Central memory CD8-positive, alpha-beta T cell (primary cell): ENCODE measurements at regions not wholly inside any gene's neighbourhood (a gene's known extent, or its start where the extent isn't known, plus 50 kb on each side); places are given as distances from the start of the nearest gene placed in this dataset.

Experiments used
- ATAC-seq: fragments of 150-1000 bp; cut with Tn5 transposase; replicated peaks from 2 replicates; pipeline ENCODE4 v1.10.0; 2022; ENCODE audit warnings: mild to moderate bottlenecking, moderate FRiP score, moderate number of reproducible peaks; ENCODE audit not compliant: poor library complexity, severe bottlenecking; ENCODE audit errors: extremely low read depth
- DNase-seq, 2 donors: peaks; one replicate each; pipeline ENCODE4 v3.0.0; 2021; ENCODE audit warnings: low spot score in 2 of 2
- H3K27ac Mint-ChIP-seq: one replicate; pipeline ENCODE4 v1.8.0; 2022; ENCODE audit warnings: low read depth, mild to moderate bottlenecking, moderate library complexity, mixed read lengths
- H3K27me3 Mint-ChIP-seq: one replicate; pipeline ENCODE4 v1.8.0; 2022; ENCODE audit warnings: mixed read lengths
- H3K36me3 Mint-ChIP-seq: one replicate; pipeline ENCODE4 v1.8.0; 2022; ENCODE audit warnings: mild to moderate bottlenecking, moderate library complexity, mixed read lengths; ENCODE audit not compliant: insufficient read depth
- H3K4me1 Mint-ChIP-seq: one replicate; pipeline ENCODE4 v1.8.0; 2022; ENCODE audit warnings: mixed read lengths
- H3K4me3 Mint-ChIP-seq: one replicate; pipeline ENCODE4 v1.8.0; 2022; ENCODE audit warnings: mild to moderate bottlenecking, moderate library complexity, mixed read lengths
- H3K9me3 Mint-ChIP-seq: one replicate; pipeline ENCODE4 v1.8.0; 2022; ENCODE audit warnings: mixed read lengths

DNA sequence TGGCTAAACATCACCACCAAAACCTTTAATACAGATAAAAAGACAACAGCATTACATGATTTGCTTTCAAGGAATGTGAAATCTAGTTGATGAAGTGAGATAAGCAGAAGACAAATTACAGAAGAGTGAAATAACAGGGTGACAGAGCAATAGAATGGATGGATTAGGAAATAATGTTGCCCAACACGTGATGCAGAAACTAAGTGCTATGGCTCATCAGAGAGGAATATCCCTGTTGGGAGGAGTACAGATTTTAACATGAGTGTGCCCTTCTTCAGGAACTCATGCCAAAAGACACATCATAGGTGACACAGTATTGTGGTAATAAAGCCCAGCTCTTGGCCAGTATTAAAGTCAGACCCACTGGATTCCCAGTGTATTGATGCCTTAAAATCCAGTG lies 176.6 kb upstream of the RAG2 start:
- Mint-ChIP-seq H3K9me3 (no peaks in the 10 kb centered on the region), H3K27me3 (peaks cover 41% of the 10 kb centered on the region), H3K4me3 (no peak overlapping the region), H3K4me1 (no peaks in the 10 kb centered on the region), H3K36me3 (no peaks in the 10 kb centered on the region), H3K27ac (no peak overlapping the region)
- DNase-seq (no peak), ATAC-seq (no peak)

DNA sequence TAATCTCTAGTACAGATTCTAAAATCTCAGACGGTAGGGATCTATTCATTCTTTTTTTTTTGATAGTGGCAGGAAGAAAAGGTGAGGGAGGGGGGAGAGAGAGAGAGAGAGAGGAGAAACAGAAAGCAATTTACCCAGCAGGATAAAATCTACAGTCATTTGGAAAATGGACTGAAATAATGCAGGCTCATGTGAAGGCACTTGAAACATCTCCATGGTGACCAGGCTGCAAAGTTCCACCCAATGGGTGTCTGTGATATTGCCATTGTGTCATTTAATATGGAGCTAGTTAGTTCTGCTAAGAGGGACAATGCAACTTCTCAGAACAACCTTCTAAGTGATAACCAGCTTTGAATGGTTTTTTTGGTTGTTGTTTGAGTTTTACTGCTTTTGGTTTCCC lies 165.2 kb upstream of the RAG2 start:
- DNase-seq (no peak), ATAC-seq (no peak)
- Mint-ChIP-seq H3K27me3 (peaks cover 20% of the 10 kb centered on the region), H3K27ac (no peak overlapping the region), H3K4me3 (no peak overlapping the region), H3K9me3 (peaks cover 5% of the 10 kb centered on the region), H3K36me3 (no peaks in the 10 kb centered on the region), H3K4me1 (no peaks in the 10 kb centered on the region)

DNA sequence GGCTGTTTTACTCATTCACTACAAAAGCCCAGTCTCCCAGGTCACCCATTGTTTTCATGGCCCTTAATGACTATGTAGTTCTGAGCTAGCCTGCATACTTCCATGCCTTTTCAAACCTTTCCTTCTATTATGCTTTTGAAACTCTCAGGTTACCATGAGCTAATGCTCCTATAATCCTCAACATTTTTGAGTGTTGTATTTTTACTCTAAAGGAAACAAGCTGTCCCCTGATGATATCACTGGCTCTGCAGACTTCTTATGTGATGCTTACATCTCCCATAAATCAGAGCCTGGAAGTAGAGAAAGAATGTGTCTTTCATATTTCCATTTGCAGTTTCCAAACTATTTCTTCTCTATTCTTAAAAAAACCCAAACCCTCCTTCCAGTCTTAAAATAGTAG lies 159.0 kb upstream of the RAG2 start:
- Mint-ChIP-seq H3K36me3 (no peaks in the 10 kb centered on the region), H3K27me3 (peaks cover 53% of the 10 kb centered on the region), H3K4me1 (no peaks in the 10 kb centered on the region), H3K27ac (no peak overlapping the region), H3K9me3 (peaks cover 5% of the 10 kb centered on the region), H3K4me3 (no peak overlapping the region)
- ATAC-seq (no peak), DNase-seq (no peak)

DNA sequence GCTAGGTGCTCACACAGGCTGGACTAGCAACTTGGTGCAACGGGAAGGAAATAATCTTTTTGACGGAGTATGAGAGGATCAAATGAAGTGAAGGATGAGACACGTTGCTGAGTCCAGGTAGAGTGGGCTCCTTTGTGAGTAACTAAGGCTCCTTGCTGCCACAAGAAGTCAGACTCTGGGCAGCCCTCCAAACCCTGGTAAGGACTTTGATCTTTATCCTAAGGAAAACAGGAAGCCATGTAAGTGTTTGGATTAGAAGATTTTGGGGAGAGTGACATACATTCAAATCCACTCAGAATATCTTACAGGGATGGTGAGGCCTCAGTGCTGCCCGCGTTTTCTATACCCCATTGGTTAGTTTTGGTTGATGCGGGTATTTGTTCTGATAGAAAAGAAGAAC lies 155.9 kb upstream of the RAG2 start:
- no peak for DNase-seq
- no peak for ATAC-seq
- no peaks in the 10 kb centered on the region for H3K4me1 Mint-ChIP-seq
- H3K9me3 Mint-ChIP-seq, result no peaks in the 10 kb centered on the region
- H3K4me3 Mint-ChIP-seq, result no peak overlapping the region
- H3K27me3 Mint-ChIP-seq, result peaks cover 38% of the 10 kb centered on the region
- H3K36me3 Mint-ChIP-seq, result no peaks in the 10 kb centered on the region
- no peak overlapping the region for H3K27ac Mint-ChIP-seq

DNA sequence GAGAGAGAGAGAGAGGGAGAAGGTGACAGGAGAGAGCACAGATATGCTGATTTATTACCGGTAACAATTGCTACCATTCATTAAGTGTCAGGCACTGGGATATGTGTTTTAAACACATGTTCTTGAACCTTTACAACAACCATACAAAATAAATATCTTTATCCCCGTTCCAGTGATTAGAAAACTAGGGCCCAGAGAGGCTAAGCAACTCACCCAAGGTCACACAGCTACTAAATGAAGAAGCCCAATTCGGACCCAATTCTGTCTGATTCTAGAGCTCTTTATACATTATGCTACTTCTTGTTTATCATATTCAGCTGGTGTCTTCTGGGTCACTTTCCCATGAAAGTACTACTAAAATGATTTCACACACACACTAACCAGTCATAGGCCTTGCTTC lies 154.0 kb upstream of the RAG2 start:
- Mint-ChIP-seq H3K27ac (no peak overlapping the region), H3K27me3 (peaks cover 35% of the 10 kb centered on the region), H3K9me3 (no peaks in the 10 kb centered on the region), H3K4me3 (no peak overlapping the region), H3K36me3 (peaks cover under 1% of the 10 kb centered on the region), H3K4me1 (no peaks in the 10 kb centered on the region)
- DNase-seq (no peak), ATAC-seq (no peak)

DNA sequence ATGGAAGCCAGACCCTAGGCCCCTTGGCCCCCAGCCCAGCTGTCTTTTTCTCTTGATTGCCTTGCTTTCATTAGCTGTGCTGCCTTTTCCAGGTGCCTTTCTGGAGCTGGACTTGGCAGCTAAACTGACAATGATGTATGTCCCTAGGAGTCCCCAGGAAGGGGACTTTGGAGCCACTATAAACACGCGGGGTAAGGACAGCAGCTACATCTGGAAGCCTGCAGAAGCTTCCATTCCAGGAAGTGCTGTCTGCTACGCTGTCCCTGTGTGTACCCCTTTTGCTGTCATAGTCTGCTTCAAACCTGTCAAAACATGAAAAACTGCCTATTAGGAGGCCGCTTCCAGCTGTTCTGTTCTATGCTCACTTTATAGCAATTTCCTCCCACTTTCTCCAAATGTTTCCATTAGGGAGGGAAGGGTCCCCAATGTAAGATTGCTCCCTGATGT lies 153.3 kb upstream of the RAG2 start:
- Mint-ChIP-seq H3K9me3 (no peaks in the 10 kb centered on the region), H3K27ac (no peak overlapping the region), H3K4me1 (no peaks in the 10 kb centered on the region), H3K36me3 (peaks cover 2% of the 10 kb centered on the region), H3K4me3 (no peak overlapping the region), H3K27me3 (peaks cover 30% of the 10 kb centered on the region)
- DNase-seq (no peak), ATAC-seq (no peak)

DNA sequence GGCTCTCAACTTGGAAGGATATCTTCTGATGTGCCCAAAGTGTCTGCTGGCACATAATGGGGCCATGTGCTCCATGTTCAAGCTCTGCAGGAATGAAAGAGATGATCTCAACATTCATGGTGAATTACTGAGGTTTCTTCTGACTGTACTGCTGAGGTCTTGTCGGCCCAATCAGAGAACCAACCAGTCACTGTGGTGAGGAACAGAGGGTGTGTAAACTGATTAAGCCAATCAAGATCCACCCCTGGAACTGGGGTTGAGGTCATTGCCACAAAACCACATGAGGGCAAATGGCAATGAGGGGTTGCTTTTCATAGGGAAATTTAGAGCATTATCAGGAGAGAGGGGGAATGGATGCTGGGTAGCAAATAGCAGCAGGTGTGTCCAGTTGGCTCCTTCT lies 152.3 kb upstream of the RAG2 start:
- ATAC-seq, result no peak
- DNase-seq, result no peak

DNA sequence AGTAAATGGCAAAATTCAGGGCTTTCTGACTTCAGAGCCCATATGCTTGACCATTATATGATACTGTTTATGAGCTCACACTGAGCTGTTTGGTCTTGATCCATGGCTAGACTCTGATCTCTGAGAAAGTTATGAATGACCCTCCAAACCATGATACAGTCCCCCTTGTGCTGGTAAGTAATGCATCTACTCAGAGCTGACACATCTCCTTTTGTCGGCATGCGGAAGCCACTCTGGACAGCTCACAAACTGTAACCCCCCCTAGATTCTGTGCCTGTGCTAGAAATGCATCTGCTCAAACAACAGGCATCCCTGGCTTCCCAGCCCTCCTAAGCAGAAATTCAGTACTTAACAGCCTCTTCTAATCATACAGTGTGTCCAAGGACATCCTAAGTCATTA lies 150.8 kb upstream of the RAG2 start:
- DNase-seq (no peak), ATAC-seq (no peak)
- peaks cover 22% of the 10 kb centered on the region for H3K27me3 Mint-ChIP-seq
- no peak overlapping the region for H3K27ac Mint-ChIP-seq
- H3K36me3 Mint-ChIP-seq, result peaks cover 2% of the 10 kb centered on the region
- no peaks in the 10 kb centered on the region for H3K4me1 Mint-ChIP-seq
- no peak overlapping the region for H3K4me3 Mint-ChIP-seq
- no peaks in the 10 kb centered on the region for H3K9me3 Mint-ChIP-seq

More for the DNA sequence above, 152.3 kb upstream of the RAG2 start:
- peaks cover 2% of the 10 kb centered on the region for H3K36me3 Mint-ChIP-seq
- peaks cover 23% of the 10 kb centered on the region for H3K27me3 Mint-ChIP-seq
- no peaks in the 10 kb centered on the region for H3K4me1 Mint-ChIP-seq
- no peak overlapping the region for H3K4me3 Mint-ChIP-seq
- no peaks in the 10 kb centered on the region for H3K9me3 Mint-ChIP-seq
- H3K27ac Mint-ChIP-seq, result no peak overlapping the region

DNA sequence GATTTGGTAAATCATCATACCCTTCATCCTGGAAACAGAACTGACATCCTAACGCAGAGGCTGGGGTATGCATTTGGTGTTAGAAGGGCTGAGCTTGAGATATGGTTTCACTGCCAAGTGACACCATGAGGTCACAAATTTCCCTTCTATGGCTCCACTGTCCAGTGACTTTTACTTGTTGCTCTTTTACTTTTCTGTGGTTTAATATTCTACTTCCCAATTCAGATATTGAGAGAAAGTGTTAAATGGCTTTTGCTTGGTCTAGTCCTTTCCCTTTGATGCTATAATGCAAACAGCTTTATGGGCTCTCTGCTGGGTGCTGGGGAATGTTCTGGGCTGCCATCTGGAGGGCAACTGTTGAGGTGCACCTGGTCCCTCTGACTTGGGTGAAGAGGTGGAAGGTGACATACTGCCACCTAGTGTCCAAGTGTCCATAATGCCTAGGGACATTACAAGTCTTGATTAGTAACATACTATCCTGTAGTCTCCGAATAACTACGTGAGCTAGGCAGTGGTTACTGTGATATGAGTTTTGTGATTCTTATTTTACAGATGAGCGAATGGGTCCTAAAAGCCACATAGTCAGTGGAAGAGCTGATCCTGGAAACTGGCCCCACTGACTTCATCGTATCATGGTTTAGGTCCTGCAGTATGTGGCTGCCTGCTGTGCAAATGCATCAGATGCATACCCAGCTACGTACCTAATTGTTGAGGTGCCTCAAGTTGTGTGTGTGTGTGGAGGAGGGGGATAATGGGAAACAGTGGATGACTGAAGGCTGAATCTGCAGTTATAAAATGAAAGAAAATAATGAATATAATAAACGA lies 149.1 kb upstream of the RAG2 start:
- peaks cover 23% of the 10 kb centered on the region for H3K27me3 Mint-ChIP-seq
- H3K4me3 Mint-ChIP-seq, result no peak overlapping the region
- peaks cover 2% of the 10 kb centered on the region for H3K36me3 Mint-ChIP-seq

DNA sequence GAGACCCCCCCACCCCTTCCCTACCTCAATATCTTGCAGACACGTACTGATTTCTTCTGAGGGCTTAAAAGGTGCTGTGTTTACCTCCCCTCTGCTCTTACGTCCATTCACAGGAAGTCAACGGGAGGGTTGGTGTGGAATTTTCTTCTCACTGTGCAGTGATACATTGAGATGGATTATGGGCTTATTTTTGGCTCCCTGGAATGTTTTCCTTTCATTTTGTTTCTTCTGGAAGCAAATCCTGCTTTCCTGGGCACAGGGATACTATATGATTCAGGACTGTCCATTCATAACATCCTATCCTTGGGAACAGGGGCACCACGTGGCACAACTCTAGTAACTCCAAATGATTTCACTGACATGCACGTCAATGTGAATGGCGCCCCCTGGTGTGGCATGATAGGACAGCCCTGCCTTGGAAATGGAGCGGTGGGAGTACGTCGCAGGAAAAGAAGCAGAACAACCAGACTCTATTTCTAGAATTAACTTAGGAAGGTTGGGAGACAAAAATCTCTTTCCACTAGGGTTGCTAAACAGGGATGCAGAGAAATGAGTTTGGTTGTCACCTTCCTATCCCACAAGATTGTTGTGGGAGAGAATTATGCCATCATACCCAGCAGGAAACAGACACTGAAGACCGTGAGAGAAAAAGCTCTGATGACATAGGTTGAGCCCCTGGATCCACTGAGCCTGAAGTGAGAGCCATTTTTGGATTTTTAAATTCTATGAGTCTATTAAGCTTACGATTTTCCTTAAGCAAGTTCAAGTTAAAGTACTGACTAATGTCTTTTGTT lies 146.5 kb upstream of the RAG2 start:
- no peak for ATAC-seq
- Mint-ChIP-seq H3K4me1 (no peaks in the 10 kb centered on the region), H3K27ac (no peak overlapping the region), H3K27me3 (peaks cover 33% of the 10 kb centered on the region), H3K36me3 (peaks cover 2% of the 10 kb centered on the region), H3K9me3 (no peaks in the 10 kb centered on the region), H3K4me3 (no peak overlapping the region)
- DNase-seq, result peak; percentile 23 to 32

More for the DNA sequence above, 149.1 kb upstream of the RAG2 start:
- H3K27ac Mint-ChIP-seq, result no peak overlapping the region
- H3K4me1 Mint-ChIP-seq, result no peaks in the 10 kb centered on the region
- DNase-seq (peak; percentile 61 to 79), ATAC-seq (peak; percentile 93)
- no peaks in the 10 kb centered on the region for H3K9me3 Mint-ChIP-seq

DNA sequence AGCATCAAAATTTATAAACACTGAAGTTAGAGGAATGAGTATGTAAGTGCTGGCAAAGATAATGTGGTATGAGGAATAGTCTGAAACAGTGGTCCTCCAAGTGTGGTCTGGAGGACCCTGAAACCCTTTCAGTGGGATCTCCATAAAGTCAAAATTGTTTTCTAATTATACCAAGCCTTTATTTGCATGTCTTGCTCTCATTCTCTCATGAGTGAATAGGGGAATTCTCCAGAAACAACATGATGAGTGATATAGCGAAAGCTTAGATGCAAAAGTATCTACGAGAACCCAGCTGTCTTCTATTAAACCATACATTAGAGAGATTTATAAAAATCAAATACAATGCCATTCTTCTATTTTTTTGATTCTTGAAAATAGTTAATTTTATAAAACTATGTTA lies 145.0 kb upstream of the RAG2 start:
- peaks cover 45% of the 10 kb centered on the region for H3K27me3 Mint-ChIP-seq
- H3K4me1 Mint-ChIP-seq, result no peaks in the 10 kb centered on the region
- DNase-seq (no peak), ATAC-seq (no peak)
- H3K4me3 Mint-ChIP-seq, result no peak overlapping the region
- H3K36me3 Mint-ChIP-seq, result peaks cover 2% of the 10 kb centered on the region
- no peak overlapping the region for H3K27ac Mint-ChIP-seq
- no peaks in the 10 kb centered on the region for H3K9me3 Mint-ChIP-seq

DNA sequence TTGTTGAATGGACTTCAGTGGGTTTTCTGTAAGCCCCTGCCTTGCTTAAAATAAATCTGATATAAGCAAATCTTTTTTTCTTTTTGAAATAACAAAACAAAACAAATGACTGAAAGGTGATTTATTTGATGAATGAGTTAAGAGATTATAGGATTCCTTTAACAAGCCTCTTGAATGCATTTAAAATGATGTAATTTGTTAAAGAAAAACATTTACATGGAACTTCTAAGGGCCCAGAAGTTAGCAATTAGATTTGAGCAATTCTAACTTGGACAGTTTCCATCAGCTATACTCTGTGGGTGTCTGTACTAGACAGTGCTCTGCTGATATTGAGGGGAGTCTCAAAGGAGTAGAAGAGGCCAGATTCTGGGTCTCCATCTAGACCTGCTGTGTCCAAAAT lies 143.5 kb upstream of the RAG2 start:
- Mint-ChIP-seq H3K27me3 (peaks cover 54% of the 10 kb centered on the region), H3K4me3 (no peak overlapping the region), H3K4me1 (no peaks in the 10 kb centered on the region), H3K9me3 (no peaks in the 10 kb centered on the region), H3K36me3 (no peaks in the 10 kb centered on the region), H3K27ac (no peak overlapping the region)
- no peak for DNase-seq
- ATAC-seq, result no peak

DNA sequence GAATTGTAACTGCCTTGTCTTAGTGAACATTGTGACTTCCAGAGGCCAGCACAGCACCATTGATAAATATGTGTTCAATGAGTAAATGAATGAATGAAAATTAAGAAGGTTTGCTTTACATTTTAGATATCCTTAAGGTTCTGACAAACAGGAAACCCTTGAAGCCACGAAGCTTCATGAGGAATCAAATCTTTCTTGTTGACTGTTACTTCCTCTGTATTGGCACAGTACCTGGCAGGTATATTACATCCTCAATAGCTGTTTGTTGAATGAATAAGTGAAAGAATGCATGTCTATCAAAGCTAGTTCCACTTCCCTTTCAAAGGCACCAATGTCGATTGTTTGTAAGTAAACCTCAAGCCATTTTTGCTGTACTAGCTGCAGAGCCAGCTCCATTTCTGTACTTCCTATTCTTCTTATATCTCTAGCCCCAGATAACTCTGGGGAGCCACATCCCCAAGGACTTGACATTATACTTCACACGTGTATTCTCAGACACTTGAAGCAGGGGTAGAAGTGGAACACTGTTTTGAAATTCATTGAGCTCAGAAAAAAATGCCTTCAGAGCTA lies 140.3 kb upstream of the RAG2 start:
- Mint-ChIP-seq H3K4me1 (no peaks in the 10 kb centered on the region), H3K27ac (no peak overlapping the region), H3K4me3 (no peak overlapping the region), H3K9me3 (no peaks in the 10 kb centered on the region), H3K36me3 (no peaks in the 10 kb centered on the region), H3K27me3 (peaks cover 37% of the 10 kb centered on the region)
- ATAC-seq, result no peak
- no peak for DNase-seq
